ENCODE measurements at regions not wholly inside any gene's neighbourhood (a gene's known extent, or its start where the extent isn't known, plus 50 kb on each side); places are given as distances from the start of the nearest gene placed in this dataset.

- DNase-seq = peak in 1 of 51 donors; percentile 1
Measured at GRCh38 chr21:16473988-16474387, 744.2 kb downstream of the USP25 start.

GRCh38 chr21:16476056-16476825 lies 746.5 kb downstream of the USP25 start:
- no peak for DNase-seq

DNA sequence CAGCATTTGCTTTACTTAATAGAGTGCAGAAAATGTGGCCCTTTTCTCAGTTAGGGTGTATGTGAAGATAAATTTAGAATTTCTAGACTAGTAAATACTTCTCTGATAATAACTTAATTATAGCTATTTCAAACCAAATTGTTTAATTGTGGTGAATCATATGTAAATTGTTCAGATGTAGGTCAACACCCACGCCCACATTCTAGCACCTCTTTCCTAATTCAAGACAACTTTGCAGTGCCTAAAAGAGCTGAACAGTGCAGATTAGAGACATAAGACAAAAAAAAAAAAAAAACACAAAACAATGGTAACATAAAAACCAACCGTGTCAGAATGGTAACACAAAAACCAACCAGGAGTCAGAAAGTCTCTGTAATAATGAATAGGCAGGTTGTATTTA lies 758.3 kb downstream of the USP25 start:
- no peak for DNase-seq

DNA sequence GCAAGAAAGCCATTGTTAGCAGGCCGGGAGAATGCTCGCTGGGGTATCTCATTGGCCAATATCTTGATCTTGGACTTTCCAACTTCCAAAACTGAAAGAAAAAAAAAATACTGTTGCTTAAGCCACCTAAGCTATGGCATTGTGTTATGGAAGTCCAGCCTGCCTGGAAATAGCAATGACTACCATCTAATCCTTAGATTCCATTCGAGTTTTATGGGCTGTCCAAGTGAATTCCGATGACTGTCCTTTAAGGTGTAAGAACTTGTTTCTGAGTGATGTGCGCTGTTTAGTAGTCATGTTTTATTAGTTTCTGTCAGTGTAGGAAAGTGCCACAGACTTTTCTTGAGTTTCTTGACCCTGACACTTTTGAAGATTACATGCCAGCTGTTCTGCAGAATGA lies 762.6 kb downstream of the USP25 start:
- DNase-seq = no peak

DNA sequence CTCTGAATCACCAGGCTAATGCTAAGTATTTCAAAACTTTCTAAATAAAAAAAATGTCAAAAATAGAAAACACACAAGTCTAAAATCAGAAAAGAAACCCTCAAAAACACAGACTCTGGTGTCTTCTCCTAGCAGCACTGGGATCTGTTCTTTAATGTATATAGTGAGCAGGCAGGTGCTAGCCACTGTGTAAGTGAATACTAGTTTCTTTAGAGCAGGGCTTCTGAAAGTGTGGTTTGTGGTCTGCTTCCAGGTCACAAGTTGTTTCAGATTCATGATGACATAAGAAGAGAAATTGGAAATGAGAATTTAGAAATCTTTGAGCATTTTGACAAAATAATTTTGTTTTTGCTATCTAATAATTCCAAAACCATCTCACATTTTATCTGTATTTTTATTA lies 763.1 kb downstream of the USP25 start:
- no peak for DNase-seq

DNA sequence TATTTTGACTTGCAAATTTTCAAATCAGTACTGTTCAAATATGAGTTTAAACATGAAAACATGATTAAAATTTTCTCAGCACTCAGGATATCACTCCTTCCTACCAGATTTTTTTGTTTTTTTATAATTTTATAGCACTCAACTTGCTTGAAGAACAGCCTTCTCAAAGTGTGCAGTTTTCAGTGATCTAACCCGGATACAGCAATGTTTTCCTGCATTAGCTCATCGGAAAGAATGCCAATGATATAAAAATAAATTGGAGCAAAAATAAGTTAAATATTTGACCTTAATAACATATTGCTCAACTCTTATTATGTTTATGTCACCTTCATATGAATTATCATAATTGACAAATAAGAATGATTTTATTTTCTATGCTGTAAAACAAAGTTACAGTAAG lies 766.8 kb downstream of the USP25 start:
- no peak for DNase-seq

DNA sequence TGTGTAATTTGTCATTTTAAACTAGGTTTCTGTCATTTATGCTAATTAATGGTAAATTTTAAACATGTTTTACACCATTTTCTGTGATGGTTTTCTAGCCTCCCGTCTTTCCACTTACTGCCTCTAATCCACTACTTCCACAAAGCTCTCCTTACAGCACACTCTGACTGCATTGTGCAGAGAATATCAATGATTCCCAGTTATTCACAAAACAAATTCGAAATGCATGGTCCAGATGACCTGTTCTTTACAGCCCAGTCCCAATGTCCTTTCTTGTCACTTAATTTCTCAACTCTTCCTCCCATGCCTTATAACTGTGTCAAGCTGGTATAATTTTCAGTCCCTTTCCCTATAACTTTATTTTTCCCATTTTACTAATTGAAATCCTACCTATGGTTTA lies 770.5 kb downstream of the USP25 start:
- DNase-seq = peak in 1 of 51 donors; percentile 8

GRCh38 chr21:16502273-16502672 lies 772.5 kb downstream of the USP25 start:
- DNase-seq = no peak

DNA sequence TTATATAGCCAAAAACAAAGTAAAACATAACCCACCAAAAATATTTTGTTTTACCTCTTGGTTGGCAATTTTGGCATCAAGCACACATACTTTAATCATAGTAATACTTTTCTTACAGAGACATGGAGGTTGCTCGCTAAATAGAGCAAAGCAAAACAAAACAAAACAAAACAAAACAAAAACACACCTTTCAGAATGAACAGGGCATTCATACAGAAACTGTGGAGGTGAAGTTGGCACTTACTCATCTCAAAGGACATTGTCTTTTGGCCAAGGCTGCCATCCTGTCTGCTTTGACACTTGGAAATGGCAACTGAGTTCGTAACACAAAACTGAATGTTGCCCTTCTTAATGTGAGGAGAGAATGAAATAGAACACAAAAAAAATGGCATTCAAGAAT lies 773.1 kb downstream of the USP25 start:
- no peak for DNase-seq

DNA sequence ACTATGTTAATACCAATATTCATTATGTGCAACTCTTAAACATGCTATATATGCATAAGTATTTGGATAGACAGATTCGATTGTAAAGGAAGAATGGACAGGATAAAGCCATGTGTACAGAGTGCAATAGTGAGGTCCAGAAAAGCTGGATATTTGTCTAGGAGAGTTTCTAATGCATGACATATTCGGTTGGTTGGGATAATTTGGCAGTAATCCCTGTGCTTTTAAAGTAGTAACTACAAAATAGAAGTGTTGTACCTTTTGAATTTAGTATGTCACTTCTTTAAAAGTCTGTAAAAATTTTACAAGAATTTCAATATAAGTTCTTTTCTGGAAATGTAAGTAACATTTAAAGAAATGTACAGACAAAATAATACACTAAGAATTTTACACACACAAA lies 774.5 kb downstream of the USP25 start:
- DNase-seq = no peak

GRCh38 chr21:16504766-16505165 lies 775.0 kb downstream of the USP25 start:
- DNase-seq = no peak

- no peak for DNase-seq
Measured at GRCh38 chr21:16509476-16509875, 779.7 kb downstream of the USP25 start.

DNA sequence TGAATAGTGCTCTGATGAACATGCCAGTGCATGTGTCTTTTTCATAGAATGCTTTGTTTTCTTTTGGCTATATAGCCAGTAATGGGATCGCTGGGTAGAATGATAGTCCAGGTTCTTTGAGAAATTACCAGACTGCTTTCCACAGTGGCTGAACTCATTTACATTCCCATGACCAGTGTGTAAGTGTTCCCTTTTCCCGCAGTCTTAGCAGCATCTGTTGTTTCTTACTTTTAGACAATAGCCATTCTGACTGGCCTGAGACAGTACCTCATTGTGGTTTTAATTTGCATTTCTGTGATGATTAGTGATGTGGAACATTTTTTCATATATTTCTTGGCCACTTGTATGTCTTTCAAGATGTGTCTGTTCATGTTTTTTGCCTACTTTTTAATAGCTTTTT lies 784.5 kb downstream of the USP25 start:
- peak in 9 of 51 donors; percentile 1 to 65 (median 28) for DNase-seq

DNA sequence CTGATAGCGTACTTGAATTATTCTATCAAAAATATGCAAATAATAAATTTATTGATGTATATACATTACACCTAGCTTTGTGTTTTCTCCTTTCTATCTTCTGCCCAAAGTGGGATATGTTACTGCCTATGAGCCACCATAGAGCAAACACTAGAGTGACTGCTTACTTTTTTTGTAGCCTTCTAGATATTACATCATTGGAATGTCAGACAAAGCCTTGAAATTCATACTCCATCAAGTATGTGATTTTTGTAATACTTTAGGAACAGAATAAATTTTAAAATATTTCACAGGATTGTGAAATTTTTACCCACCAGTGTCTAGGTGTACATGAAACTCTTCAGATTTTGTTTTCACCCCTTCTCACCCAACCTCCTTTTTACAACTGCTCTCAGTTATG lies 787.6 kb downstream of the USP25 start:
- DNase-seq = no peak

DNA sequence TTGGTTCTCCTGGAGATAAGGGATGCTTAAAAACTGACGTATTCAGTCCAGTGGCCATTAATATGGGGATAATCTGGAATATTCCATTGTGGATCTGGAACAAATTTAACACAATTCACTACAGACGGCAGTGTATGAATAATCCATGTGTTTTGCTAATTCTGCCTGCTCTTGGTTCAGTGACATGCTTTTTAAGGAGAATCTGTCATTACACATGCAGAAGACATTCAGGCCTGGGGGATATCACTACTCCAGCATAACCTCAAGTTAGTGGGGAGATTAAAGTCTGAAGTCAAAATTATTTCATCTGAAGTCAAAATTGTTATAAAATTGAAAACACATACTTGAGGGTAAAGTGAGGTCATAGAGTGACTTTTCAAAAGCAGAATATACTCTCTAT lies 789.3 kb downstream of the USP25 start:
- DNase-seq = no peak

- no peak for DNase-seq
Measured at GRCh38 chr21:16519644-16520043, 789.9 kb downstream of the USP25 start.

GRCh38 chr21:16522548-16522947 lies 792.8 kb downstream of the USP25 start:
- DNase-seq = no peak

GRCh38 chr21:16530656-16531055 lies 800.9 kb downstream of the USP25 start:
- no peak for DNase-seq

DNA sequence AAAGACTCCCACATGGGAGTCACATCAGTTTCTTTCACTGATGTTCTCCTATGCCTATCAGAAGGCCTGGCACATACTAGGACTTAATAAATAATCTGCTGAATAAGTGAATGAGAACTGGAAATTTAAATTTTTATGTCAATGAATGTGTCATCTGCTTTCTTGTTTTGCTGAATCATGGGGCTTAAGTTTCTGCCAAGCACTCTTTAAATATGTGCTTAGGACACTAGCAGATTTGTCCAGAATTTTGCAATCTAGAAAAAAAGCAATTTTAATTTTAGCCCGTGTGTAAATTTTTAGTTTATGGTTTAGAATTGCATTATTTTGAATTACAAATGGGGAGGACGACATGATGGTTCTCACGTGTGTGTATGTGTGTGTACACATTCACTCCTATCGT lies 803.1 kb downstream of the USP25 start:
- DNase-seq = peak in 1 of 51 donors; percentile 38

GRCh38 chr21:16533692-16534407 lies 804.1 kb downstream of the USP25 start:
- peak in 22 of 51 donors; percentile 2 to 88 (median 20) for DNase-seq

DNA sequence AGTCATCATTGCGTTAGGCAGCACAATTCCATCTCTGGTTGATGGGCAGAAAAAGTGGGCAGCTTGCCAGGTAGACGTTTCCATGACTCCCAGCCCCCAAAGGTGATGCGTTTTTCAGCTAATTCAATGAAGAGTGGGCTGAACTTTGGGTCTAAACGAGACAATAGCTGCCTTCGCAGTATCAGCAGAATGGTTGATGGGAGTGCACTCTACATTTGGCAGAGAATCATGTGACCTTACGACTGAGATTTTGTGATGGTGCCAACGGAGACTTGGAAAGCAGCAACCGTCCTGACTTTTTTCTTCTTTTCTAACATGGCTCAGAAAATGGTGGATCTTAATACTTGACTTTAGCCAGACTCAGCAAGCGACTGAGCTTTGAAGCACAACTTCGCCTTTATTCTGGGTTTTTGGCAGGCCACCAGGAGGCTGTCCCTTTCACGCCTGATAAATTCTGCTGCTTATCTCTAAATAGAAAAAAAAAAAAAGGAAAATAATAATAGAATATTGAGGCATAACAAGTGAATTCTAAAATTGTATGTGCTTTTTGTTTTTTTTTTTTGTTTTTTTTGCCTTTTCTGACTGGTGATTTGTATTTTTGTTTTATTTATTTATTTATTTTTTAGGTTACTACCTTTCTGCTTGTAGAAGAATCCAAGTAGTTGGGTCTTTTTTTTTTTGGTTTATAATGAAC lies 804.8 kb downstream of the USP25 start:
- DNase-seq = peak in 49 of 51 donors; percentile 12 to 93 (median 55)

- DNase-seq = peak in 47 of 51 donors; percentile 4 to 83 (median 58)
Measured at GRCh38 chr21:16535102-16535422, 805.3 kb downstream of the USP25 start.

- no peak for DNase-seq
Measured at GRCh38 chr21:16535626-16536025, 805.8 kb downstream of the USP25 start.
